ENCODE measurements at regions not wholly inside any gene's neighbourhood (a gene's known extent, or its start where the extent isn't known, plus 50 kb on each side); places are given as distances from the start of the nearest gene placed in this dataset.

DNA sequence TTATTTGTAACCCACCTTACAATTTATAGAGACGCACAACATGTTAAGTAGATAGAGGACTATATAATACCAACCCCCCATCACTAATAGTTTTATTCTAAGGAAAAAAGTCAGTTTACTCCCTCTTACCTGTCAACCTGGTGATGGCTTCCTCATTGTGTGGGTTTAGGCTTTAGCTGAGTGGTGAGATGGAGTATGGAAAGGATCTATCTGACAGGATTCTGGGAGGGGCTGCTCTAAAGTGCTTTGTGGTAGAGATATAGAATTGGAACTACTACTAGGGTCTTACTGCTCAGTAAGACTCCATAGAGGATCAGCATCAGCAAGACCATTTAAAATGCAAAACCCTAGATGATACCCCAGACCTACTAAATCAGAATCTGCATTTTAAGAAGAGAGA, 82.1 kb upstream of the IFNE start:
- Histone ChIP-seq H3K9ac (ENCODE audit: low read length) (no peak overlapping the region), H3K4me1 (ENCODE audit: control insufficient read depth, insufficient read depth, low read length) (peaks cover 4% of the 10 kb centered on the region; the same call in 1 of the 2 replicates), H3K9me3 (ENCODE audit: control insufficient read depth, insufficient read depth, low read depth, low read length) (no peaks in the 10 kb centered on the region), H3K27me3 (ENCODE audit: control insufficient read depth, insufficient read depth, low read length) (peaks cover 15% of the 10 kb centered on the region), H3K36me3 (ENCODE audit: control insufficient read depth, insufficient read depth, low read length) (no peaks in the 10 kb centered on the region), H3K27ac (ENCODE audit: low read depth, low read length) (no peak overlapping the region), H3K4me3 (ENCODE audit: low read depth, low read length) (no peak overlapping the region)

DNA sequence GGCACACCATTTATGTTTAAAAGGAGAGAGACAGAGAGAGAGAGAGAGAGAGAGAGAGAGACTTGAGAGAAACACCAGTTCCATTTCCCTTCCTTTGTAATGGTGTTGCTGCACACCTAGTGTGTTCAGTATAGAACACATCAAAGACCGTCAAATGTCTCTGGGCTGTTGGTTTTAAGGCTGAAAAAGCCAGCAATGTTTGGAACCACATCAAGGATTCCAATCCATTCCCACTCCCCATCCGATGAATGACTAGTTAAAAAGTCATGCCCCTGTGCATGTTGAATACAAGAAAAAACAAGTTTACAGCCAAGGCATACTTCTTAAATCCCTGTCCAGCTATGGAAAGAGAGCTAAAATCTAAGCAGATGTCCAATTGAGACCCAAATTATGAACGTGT, 83.0 kb upstream of the IFNE start:
- Histone ChIP-seq H3K27ac (ENCODE audit: low read depth, low read length) (no peak overlapping the region), H3K4me1 (ENCODE audit: control insufficient read depth, insufficient read depth, low read length) (peaks cover under 1% of the 10 kb centered on the region; the same call in 1 of the 2 replicates)

DNA sequence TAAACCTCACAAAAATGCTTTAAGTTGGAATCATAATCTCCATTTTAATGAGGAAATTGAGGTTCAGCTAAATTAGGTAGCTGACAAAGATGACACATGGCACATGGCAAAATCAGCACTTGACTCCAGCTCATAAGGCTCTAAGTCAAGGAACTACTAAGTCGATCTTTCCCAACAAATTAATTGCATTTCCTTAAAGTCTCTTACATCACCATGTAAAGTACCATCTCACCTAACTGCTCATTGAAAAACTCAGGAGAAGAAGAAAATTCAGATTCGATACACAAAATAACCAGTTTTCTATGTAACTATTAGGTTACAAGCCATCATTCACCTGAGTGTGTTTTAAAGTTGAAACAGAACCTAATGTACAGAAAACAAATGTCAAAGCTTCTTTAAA, 85.8 kb upstream of the IFNE start:
- H3K4me3 ChIP-seq (ENCODE audit: low read depth, low read length): no peak overlapping the region
- no peaks in the 10 kb centered on the region for H3K36me3 ChIP-seq (ENCODE audit: control insufficient read depth, insufficient read depth, low read length)
- H3K4me1 ChIP-seq (ENCODE audit: control insufficient read depth, insufficient read depth, low read length): no peaks in the 10 kb centered on the region
- H3K27me3 ChIP-seq (ENCODE audit: control insufficient read depth, insufficient read depth, low read length): no peaks in the 10 kb centered on the region
- H3K27ac ChIP-seq (ENCODE audit: low read depth, low read length): no peak overlapping the region
- no peaks in the 10 kb centered on the region for H3K9me3 ChIP-seq (ENCODE audit: control insufficient read depth, insufficient read depth, low read depth, low read length)
- no peak overlapping the region for H3K9ac ChIP-seq (ENCODE audit: low read length)

More for the DNA sequence above, 83.0 kb upstream of the IFNE start:
- Histone ChIP-seq H3K36me3 (ENCODE audit: control insufficient read depth, insufficient read depth, low read length) (no peaks in the 10 kb centered on the region), H3K4me3 (ENCODE audit: low read depth, low read length) (no peak overlapping the region), H3K9me3 (ENCODE audit: control insufficient read depth, insufficient read depth, low read depth, low read length) (no peaks in the 10 kb centered on the region), H3K9ac (ENCODE audit: low read length) (no peak overlapping the region), H3K27me3 (ENCODE audit: control insufficient read depth, insufficient read depth, low read length) (peaks cover 6% of the 10 kb centered on the region)

DNA sequence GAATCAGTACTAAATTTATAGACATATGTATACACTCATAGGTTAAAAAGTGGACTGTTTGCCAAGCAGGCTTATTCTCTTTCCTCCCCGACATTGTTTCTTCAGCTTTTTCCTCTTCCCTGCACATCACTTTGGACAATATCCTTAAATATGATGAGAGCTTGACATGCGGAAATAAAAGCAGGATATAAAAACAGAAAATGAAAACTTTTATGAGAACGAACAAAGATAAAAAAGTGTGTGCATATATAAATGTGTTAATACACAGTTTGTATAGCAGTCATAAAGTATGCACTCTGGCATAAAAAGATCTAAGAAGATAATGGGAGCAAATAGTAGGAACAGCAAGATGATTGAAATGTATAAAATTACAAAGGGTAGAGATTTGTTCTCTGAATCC, 86.4 kb upstream of the IFNE start:
- no peak overlapping the region for H3K27ac ChIP-seq (ENCODE audit: low read depth, low read length)
- no peaks in the 10 kb centered on the region for H3K36me3 ChIP-seq (ENCODE audit: control insufficient read depth, insufficient read depth, low read length)
- no peaks in the 10 kb centered on the region for H3K9me3 ChIP-seq (ENCODE audit: control insufficient read depth, insufficient read depth, low read depth, low read length)
- H3K9ac ChIP-seq (ENCODE audit: low read length): no peak overlapping the region
- H3K4me1 ChIP-seq (ENCODE audit: control insufficient read depth, insufficient read depth, low read length): no peaks in the 10 kb centered on the region
- H3K4me3 ChIP-seq (ENCODE audit: low read depth, low read length): no peak overlapping the region
- no peaks in the 10 kb centered on the region for H3K27me3 ChIP-seq (ENCODE audit: control insufficient read depth, insufficient read depth, low read length)

DNA sequence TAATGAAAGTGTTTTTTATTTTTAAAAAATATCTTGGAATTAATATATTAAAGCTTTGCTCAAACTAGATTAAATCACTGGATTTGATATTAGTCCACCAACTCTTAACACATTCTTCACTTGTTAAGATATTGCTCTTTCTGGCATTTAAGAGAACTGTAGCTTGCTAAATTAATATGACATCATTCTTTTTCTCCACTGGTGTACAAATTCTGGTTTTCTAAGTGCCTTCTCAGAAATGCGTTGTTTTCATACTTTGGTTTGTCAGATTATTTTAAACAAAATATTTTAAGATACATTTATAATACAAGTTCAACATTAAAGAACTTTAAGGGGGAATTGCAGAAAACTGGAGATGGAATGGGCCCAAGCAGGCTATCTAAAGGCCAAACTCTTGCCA, 87.6 kb upstream of the IFNE start:
- Histone ChIP-seq H3K9me3 (ENCODE audit: control insufficient read depth, insufficient read depth, low read depth, low read length) (no peaks in the 10 kb centered on the region), H3K27ac (ENCODE audit: low read depth, low read length) (no peak overlapping the region), H3K9ac (ENCODE audit: low read length) (no peak overlapping the region), H3K27me3 (ENCODE audit: control insufficient read depth, insufficient read depth, low read length) (no peaks in the 10 kb centered on the region), H3K4me3 (ENCODE audit: low read depth, low read length) (no peak overlapping the region), H3K36me3 (ENCODE audit: control insufficient read depth, insufficient read depth, low read length) (no peaks in the 10 kb centered on the region), H3K4me1 (ENCODE audit: control insufficient read depth, insufficient read depth, low read length) (no peaks in the 10 kb centered on the region)

DNA sequence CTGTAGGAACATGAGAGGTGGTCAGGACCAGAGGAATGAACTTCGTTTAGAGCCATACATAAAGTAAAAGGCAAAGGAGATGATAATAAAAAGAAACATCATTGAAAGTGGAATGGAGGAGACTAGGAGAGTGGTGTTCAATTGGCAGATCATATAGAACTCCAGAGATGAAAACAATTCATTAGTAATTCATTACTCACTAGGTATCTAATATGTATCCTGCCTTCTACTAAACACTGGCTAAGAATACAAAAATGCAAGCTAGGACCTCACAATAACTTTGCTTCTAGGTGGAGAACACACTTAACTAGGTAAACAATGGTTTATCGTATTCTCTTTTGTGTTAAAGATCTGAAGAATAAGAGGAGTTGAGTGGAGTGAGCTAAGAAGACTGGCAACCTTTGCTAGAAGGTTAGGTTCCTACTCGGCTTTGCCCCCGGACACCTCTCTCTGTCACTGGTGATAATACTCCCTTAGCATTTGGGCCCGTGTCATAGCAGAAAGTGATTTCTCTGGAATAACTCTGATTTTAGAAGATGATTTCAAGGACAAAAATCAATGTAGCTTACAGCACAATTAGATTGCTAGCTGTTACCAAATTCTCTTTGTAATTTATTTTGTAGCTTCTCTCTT, 88.6 kb upstream of the IFNE start:
- Histone ChIP-seq H3K9me3 (ENCODE audit: control insufficient read depth, insufficient read depth, low read depth, low read length) (no peaks in the 10 kb centered on the region), H3K27me3 (ENCODE audit: control insufficient read depth, insufficient read depth, low read length) (no peaks in the 10 kb centered on the region), H3K4me1 (ENCODE audit: control insufficient read depth, insufficient read depth, low read length) (0 out of 2 replicates have a peak, but pooled peaks cover 2% of the 10 kb centered on the region), H3K4me3 (ENCODE audit: low read depth, low read length) (no peak overlapping the region), H3K36me3 (ENCODE audit: control insufficient read depth, insufficient read depth, low read length) (no peaks in the 10 kb centered on the region), H3K9ac (ENCODE audit: low read length) (no peak overlapping the region), H3K27ac (ENCODE audit: low read depth, low read length) (no peak overlapping the region)

DNA sequence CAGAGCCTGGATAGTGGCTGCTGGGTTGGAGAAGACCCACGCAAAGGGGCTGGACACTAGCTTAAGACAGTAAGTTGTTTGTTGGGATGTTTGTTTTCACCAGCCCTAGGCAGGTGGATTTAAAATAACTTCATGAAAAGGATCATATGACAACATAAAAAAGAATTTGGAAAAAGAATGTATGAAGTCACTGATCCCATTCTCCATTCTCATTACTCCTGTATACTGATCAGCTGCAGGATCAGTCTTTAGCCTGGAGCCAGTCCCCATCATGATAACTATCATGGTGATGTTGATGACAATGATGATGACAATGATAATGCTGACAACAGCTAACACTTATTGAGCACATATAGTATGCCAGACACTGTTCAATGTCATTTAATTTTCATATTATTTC, 92.1 kb upstream of the IFNE start:
- H3K4me1 ChIP-seq (ENCODE audit: control insufficient read depth, insufficient read depth, low read length): peaks cover 14% of the 10 kb centered on the region
- no peaks in the 10 kb centered on the region for H3K36me3 ChIP-seq (ENCODE audit: control insufficient read depth, insufficient read depth, low read length)
- no peaks in the 10 kb centered on the region for H3K9me3 ChIP-seq (ENCODE audit: control insufficient read depth, insufficient read depth, low read depth, low read length)
- no peak overlapping the region for H3K4me3 ChIP-seq (ENCODE audit: low read depth, low read length)
- H3K9ac ChIP-seq (ENCODE audit: low read length): no peak overlapping the region
- no peaks in the 10 kb centered on the region for H3K27me3 ChIP-seq (ENCODE audit: control insufficient read depth, insufficient read depth, low read length)
- H3K27ac ChIP-seq (ENCODE audit: low read depth, low read length): no peak overlapping the region

DNA sequence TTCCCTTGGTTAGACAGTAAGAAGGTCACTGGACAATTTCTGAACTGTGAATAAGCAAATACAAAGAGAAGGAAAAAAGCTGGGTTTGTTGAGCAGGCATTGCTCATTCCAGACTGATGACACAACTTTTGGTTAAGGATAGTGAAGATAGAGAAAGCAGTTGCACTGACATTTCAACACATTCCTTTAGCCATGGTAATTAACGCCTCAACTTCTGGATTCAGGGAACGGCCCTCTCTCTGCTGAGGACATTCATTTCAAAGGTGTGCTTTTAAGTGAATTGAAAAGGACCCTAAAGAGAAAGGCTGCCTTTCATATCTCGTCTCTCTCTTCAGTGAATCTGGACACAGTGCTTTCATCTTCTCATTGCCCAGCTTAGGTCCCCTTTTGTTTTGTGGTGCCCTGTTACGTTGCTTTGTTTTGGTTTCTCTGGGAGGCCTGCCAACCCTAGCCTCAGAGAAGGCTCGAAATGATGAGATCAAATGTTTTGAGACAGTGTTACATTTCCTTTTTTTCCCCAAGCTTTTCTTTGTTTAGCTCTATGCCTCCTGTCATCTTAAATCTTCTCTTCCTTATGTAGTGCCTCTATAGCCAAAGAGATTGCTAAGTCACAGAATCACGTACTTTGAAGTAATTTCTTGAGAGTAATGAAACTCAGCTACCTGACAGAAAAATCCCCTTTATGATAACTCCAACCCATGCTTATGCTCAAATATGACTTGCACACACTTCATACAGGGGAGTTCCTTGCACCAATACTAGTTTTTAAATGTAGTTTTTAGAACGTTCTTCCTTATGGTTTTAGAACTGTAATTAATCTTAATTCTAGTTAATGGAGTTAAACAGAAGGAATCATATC, 94.4 kb upstream of the IFNE start:
- no peaks in the 10 kb centered on the region for H3K9me3 ChIP-seq (ENCODE audit: control insufficient read depth, insufficient read depth, low read depth, low read length)
- no peak overlapping the region for H3K9ac ChIP-seq (ENCODE audit: low read length)
- no peaks in the 10 kb centered on the region for H3K27me3 ChIP-seq (ENCODE audit: control insufficient read depth, insufficient read depth, low read length)
- H3K4me1 ChIP-seq (ENCODE audit: control insufficient read depth, insufficient read depth, low read length): peaks cover 14% of the 10 kb centered on the region
- H3K4me3 ChIP-seq (ENCODE audit: low read depth, low read length): no peak overlapping the region
- H3K27ac ChIP-seq (ENCODE audit: low read depth, low read length): no peak overlapping the region
- no peaks in the 10 kb centered on the region for H3K36me3 ChIP-seq (ENCODE audit: control insufficient read depth, insufficient read depth, low read length)

DNA sequence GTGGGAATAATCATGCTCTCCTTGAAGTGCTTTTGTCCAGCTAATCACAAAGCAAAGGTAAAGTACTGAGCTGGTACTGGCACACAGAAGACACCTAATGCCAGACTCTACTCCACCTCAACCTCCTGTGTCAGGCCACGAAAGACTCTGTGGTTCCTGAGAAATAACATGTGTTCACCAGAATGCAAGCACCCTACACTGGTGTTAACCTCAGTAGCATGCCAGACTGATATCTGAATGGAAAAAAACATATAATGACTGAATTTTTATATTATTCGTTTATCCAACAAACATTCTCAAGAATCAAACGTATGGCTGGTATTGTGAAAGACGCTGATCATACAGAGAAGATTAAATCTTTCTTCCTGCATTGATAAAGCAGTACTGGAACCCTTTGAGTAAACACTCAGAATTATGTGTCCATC, 97.1 kb upstream of the IFNE start:
- peaks cover 14% of the 10 kb centered on the region for H3K4me1 ChIP-seq (ENCODE audit: control insufficient read depth, insufficient read depth, low read length)
- H3K36me3 ChIP-seq (ENCODE audit: control insufficient read depth, insufficient read depth, low read length): no peaks in the 10 kb centered on the region

DNA sequence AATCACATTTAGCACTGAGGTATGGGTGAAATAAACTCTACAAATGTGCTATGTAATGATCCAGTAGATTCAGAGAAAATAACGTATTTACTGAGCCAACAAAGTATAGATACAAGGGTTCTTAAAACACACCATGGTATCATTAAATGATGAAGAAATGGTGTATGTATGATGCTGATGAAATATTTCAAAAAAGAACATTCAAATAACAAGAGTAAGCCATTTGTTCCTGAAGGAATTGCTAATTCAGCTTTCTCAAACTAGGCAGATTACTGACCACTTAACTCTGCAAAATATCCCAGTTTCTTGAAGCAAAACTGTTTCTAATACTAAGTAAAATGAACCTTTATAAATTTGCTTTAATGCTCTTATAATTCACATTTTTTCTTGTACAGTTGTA, 97.6 kb upstream of the IFNE start:
- Histone ChIP-seq H3K36me3 (ENCODE audit: control insufficient read depth, insufficient read depth, low read length) (no peaks in the 10 kb centered on the region), H3K9ac (ENCODE audit: low read length) (no peak overlapping the region), H3K4me1 (ENCODE audit: control insufficient read depth, insufficient read depth, low read length) (peaks cover 14% of the 10 kb centered on the region), H3K4me3 (ENCODE audit: low read depth, low read length) (no peak overlapping the region), H3K27ac (ENCODE audit: low read depth, low read length) (no peak overlapping the region), H3K27me3 (ENCODE audit: control insufficient read depth, insufficient read depth, low read length) (no peaks in the 10 kb centered on the region), H3K9me3 (ENCODE audit: control insufficient read depth, insufficient read depth, low read depth, low read length) (no peaks in the 10 kb centered on the region)

More for the DNA sequence above, 97.1 kb upstream of the IFNE start:
- Histone ChIP-seq H3K9me3 (ENCODE audit: control insufficient read depth, insufficient read depth, low read depth, low read length) (no peaks in the 10 kb centered on the region), H3K27ac (ENCODE audit: low read depth, low read length) (no peak overlapping the region), H3K9ac (ENCODE audit: low read length) (no peak overlapping the region), H3K4me3 (ENCODE audit: low read depth, low read length) (no peak overlapping the region), H3K27me3 (ENCODE audit: control insufficient read depth, insufficient read depth, low read length) (no peaks in the 10 kb centered on the region)

DNA sequence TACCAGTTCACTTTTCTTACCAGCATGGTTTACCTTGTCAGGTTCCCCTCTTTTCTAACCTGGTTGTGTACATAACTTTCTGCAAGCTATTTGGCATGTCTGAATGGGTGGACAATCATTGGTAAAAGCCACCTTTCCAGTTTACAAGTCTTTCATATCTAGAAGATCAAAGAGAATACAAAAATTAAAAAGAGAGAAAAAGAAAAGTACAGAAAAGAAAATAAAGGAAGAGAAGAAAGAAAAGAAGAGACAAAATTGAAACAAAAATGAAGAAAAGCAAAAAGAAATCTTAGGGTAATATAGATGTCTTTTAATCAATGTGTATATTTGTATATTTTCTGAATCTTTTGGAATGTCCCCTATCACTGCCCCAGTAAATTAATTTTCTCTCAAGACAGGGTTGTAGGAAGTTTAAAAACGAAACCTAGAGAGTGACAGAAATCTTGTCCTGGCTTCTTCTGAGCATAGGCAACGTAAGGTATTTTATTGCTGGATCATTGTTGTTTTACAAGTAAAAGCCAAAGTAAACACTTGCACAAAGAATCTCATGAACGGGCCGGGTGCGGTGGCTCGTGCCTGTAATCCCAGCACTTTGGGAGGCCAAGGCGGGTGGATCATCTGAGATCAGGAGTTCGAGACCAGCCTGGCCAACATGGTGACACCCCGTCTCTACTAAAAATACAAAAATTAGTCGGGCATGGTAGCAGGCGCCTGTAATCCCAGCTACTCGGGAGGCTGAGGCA, 98.7 kb upstream of the IFNE start:
- no peaks in the 10 kb centered on the region for H3K9me3 ChIP-seq (ENCODE audit: control insufficient read depth, insufficient read depth, low read depth, low read length)
- no peaks in the 10 kb centered on the region for H3K36me3 ChIP-seq (ENCODE audit: control insufficient read depth, insufficient read depth, low read length)
- no peak overlapping the region for H3K4me3 ChIP-seq (ENCODE audit: low read depth, low read length)
- H3K27ac ChIP-seq (ENCODE audit: low read depth, low read length): no peak overlapping the region
- no peak overlapping the region for H3K9ac ChIP-seq (ENCODE audit: low read length)
- H3K27me3 ChIP-seq (ENCODE audit: control insufficient read depth, insufficient read depth, low read length): no peaks in the 10 kb centered on the region
- peaks cover 12% of the 10 kb centered on the region for H3K4me1 ChIP-seq (ENCODE audit: control insufficient read depth, insufficient read depth, low read length)

Data from HUES6 (cell line).